ENCODE measurements at regions not wholly inside any gene's neighbourhood (a gene's known extent, or its start where the extent isn't known, plus 50 kb on each side); places are given as distances from the start of the nearest gene placed in this dataset.

- TF ChIP-seq ZFX (IDR thresholded peaks at IDR 0.05) = no peak
- no peak for TF ChIP-seq CTCF (conservative IDR thresholded peaks at IDR 0.05)
- H3K27ac ChIP-seq = no peak overlapping the region
Observed at GRCh38 chr7:68456469-68456868, 1141.8 kb upstream of the AUTS2 start.

GRCh38 chr7:68457481-68457880, 1140.8 kb upstream of the AUTS2 start:
- no peak overlapping the region for H3K27ac ChIP-seq
- TF ChIP-seq ZFX (IDR thresholded peaks at IDR 0.05) (no peak), CTCF (conservative IDR thresholded peaks at IDR 0.05) (no peak)

GRCh38 chr7:68458010-68458908, 1140.0 kb upstream of the AUTS2 start:
- TF ChIP-seq CTCF (conservative IDR thresholded peaks at IDR 0.05) = no peak
- no peak for TF ChIP-seq ZFX (IDR thresholded peaks at IDR 0.05)
- H3K27ac ChIP-seq = no peak overlapping the region

- TF ChIP-seq CTCF (conservative IDR thresholded peaks at IDR 0.05) = no peak
- TF ChIP-seq ZFX (IDR thresholded peaks at IDR 0.05) = no peak
- no peak overlapping the region for H3K27ac ChIP-seq
Observed at GRCh38 chr7:68461430-68461829, 1136.8 kb upstream of the AUTS2 start.

- no peak overlapping the region for H3K27ac ChIP-seq
- TF ChIP-seq ZFX (IDR thresholded peaks at IDR 0.05) (no peak), CTCF (conservative IDR thresholded peaks at IDR 0.05) (no peak)
Observed at GRCh38 chr7:68470836-68471435, 1127.3 kb upstream of the AUTS2 start.

- no peak overlapping the region for H3K27ac ChIP-seq
- TF ChIP-seq CTCF (conservative IDR thresholded peaks at IDR 0.05) (no peak), ZFX (IDR thresholded peaks at IDR 0.05) (no peak)
Observed at GRCh38 chr7:68472688-68473087, 1125.6 kb upstream of the AUTS2 start.

GRCh38 chr7:68474661-68475216, 1123.5 kb upstream of the AUTS2 start:
- no peak for TF ChIP-seq CTCF (conservative IDR thresholded peaks at IDR 0.05)
- no peak for TF ChIP-seq ZFX (IDR thresholded peaks at IDR 0.05)
- no peak overlapping the region for H3K27ac ChIP-seq

Data from C4-2B (cell line).